ENCODE measurements at regions not wholly inside any gene's neighbourhood (a gene's known extent, or its start where the extent isn't known, plus 50 kb on each side); places are given as distances from the start of the nearest gene placed in this dataset.

DNA sequence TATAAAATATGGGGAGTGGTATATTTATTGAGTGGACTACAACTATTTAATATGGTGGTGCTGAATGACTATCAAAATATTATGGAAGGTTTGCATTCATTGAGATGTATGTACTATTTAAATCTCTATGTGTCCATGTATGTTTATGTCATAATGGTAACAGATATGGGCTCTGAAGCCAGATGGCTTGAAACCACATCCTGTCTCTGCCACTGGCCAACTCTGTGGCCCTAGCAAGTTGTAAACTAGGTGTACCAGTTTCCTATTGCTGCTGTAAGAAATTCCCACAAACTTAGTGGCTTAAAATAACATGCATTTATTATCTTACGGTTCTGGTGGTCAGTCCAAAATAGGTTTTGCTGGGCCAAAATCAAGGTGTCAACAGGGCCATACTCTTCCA, 198.1 kb upstream of the NFE2L3 start:
- Histone ChIP-seq H3K4me1 (ENCODE audit: insufficient read depth, low read length) (peaks cover 21% of the 10 kb centered on the region), H3K9me3 (ENCODE audit: low read depth, low read length) (no peaks in the 10 kb centered on the region), H3K4me3 (ENCODE audit: low read length) (no peak overlapping the region), H3K27me3 (ENCODE audit: insufficient read depth, low read length) (peaks cover 14% of the 10 kb centered on the region)

DNA sequence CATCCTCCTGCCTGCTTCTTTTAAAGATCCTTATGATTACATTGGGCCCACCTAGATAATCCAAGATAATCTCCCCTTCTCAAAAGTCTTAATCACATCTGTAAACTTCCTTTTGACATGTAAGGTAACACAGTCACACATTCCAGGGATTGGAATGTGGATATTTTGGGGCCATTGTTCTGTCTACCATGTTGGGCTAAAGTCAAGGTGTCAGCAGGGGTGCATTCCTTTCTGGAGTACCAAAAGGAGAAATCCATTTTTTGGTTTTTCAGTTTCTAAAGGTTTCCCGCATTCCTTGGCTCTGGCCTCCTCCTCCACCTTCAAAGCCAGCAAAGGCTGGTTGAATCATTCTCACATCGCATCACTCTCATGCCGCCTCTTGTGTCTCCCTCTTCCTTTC, 197.6 kb upstream of the NFE2L3 start:
- Histone ChIP-seq H3K9me3 (ENCODE audit: low read depth, low read length) (no peaks in the 10 kb centered on the region), H3K4me3 (ENCODE audit: low read length) (no peak overlapping the region), H3K4me1 (ENCODE audit: insufficient read depth, low read length) (peaks cover 19% of the 10 kb centered on the region), H3K27me3 (ENCODE audit: insufficient read depth, low read length) (peaks cover 9% of the 10 kb centered on the region)

DNA sequence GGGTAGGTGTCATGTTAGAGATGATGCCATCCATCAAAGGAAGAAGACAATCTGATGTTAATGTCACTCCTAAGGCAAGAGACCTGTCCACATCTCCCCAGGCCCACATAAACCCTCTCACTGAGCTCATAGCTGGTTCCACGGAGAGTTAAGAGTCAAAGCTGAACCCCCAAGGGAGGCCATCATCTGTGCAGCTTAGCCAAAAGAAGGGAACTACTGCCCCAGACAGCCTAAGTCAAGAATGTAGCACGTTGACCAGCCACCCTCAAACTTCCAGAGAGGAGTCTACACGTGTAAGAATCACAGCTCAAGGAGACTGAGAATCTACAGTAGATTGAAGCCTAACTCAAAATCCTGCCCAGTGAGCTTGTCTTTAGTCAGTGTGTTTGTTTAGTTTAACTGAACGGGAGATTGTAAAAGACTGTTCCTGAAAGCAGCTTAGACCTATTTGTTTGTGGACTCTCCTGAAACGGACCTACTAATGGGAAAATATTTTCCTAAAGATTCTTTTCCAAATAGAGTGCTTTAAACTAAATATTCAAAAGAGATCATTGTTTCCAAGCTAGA, 192.7 kb upstream of the NFE2L3 start:
- Histone ChIP-seq H3K4me1 (ENCODE audit: insufficient read depth, low read length) (no peaks in the 10 kb centered on the region), H3K4me3 (ENCODE audit: low read length) (no peak overlapping the region), H3K27me3 (ENCODE audit: insufficient read depth, low read length) (peaks cover 19% of the 10 kb centered on the region), H3K9me3 (ENCODE audit: low read depth, low read length) (no peaks in the 10 kb centered on the region)

GRCh38 chr7:25963733-25964132, 188.3 kb upstream of the NFE2L3 start:
- Histone ChIP-seq H3K4me1 (ENCODE audit: insufficient read depth, low read length) (peaks cover 7% of the 10 kb centered on the region), H3K27me3 (ENCODE audit: insufficient read depth, low read length) (peaks cover 34% of the 10 kb centered on the region), H3K4me3 (ENCODE audit: low read length) (no peak overlapping the region), H3K9me3 (ENCODE audit: low read depth, low read length) (no peaks in the 10 kb centered on the region)

DNA sequence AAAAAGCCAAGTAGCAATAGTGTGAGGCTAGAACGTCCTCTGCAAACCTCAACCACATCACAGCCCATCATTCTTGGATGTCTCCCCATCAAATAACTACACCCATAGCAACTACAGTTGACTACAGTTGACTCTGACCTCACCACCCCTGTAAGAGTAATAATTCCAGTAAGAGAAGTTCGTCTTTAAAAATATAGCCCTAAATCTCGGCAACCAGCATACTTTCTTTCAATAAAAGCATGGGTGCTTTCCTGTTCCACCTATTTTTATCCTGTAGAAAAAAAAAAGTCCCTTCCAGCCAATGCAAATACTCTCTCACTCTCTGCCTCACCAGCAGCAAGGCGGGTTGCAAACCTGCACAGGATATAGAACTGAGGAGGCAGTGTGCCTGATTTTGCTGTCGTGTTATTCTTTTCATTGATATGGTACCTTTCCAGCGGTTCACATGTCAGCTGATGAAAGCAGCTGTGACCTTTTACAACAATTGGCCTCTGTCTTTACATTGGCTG, 187.5 kb upstream of the NFE2L3 start:
- peaks cover 34% of the 10 kb centered on the region for H3K27me3 ChIP-seq (ENCODE audit: insufficient read depth, low read length)
- no peaks in the 10 kb centered on the region for H3K9me3 ChIP-seq (ENCODE audit: low read depth, low read length)
- peaks cover 7% of the 10 kb centered on the region for H3K4me1 ChIP-seq (ENCODE audit: insufficient read depth, low read length)
- H3K4me3 ChIP-seq (ENCODE audit: low read length), result no peak overlapping the region

DNA sequence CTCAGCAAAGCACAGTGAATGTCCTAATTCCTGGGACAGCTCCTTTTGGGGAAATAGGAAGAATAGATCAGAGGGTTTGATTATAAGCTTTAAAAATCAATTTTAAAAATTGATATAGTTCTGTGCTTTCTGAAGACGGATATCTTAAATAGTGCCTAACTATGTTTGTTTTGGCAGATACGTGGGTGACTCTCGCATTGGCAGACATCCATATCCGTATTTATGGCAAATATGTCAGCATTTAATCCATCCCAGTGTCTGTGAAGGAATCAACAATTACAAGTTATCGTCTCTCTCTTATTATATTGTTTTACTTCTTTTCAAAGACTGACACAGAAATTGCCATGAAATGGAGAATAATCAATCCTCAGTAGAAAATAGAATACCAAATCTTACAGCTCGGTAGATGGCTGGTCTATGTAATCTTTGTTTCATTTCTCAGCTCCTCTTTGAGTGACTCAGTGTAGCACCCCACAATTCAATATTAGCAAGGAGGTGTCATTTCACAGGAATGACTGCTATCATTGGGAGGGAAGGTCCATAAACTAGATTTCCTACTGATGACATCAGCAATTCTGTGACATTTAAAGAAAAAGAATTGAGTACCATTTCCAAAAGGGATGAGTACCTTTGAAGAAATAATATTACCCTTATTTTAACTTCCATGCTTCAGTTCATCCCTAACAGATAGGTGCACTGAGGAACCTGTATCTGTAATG, 186.4 kb upstream of the NFE2L3 start:
- Histone ChIP-seq H3K9me3 (ENCODE audit: low read depth, low read length) (no peaks in the 10 kb centered on the region), H3K4me1 (ENCODE audit: insufficient read depth, low read length) (peaks cover 7% of the 10 kb centered on the region), H3K4me3 (ENCODE audit: low read length) (no peak overlapping the region), H3K27me3 (ENCODE audit: insufficient read depth, low read length) (peaks cover 31% of the 10 kb centered on the region)

- peaks cover 7% of the 10 kb centered on the region for H3K4me1 ChIP-seq (ENCODE audit: insufficient read depth, low read length)
- H3K27me3 ChIP-seq (ENCODE audit: insufficient read depth, low read length), result peaks cover 33% of the 10 kb centered on the region
- no peaks in the 10 kb centered on the region for H3K9me3 ChIP-seq (ENCODE audit: low read depth, low read length)
- no peak overlapping the region for H3K4me3 ChIP-seq (ENCODE audit: low read length)
These were observed 185.5 kb upstream of the NFE2L3 start for GRCh38 chr7:25966469-25966868.

- H3K27me3 ChIP-seq (ENCODE audit: insufficient read depth, low read length), result peaks cover 29% of the 10 kb centered on the region
- no peaks in the 10 kb centered on the region for H3K9me3 ChIP-seq (ENCODE audit: low read depth, low read length)
- no peak overlapping the region for H3K4me3 ChIP-seq (ENCODE audit: low read length)
- H3K4me1 ChIP-seq (ENCODE audit: insufficient read depth, low read length), result peaks cover 7% of the 10 kb centered on the region
These were observed 184.5 kb upstream of the NFE2L3 start for GRCh38 chr7:25967278-25968204.

- Histone ChIP-seq H3K9me3 (ENCODE audit: low read depth, low read length) (no peaks in the 10 kb centered on the region), H3K4me1 (ENCODE audit: insufficient read depth, low read length) (peaks cover 7% of the 10 kb centered on the region), H3K4me3 (ENCODE audit: low read length) (no peak overlapping the region), H3K27me3 (ENCODE audit: insufficient read depth, low read length) (peaks cover 25% of the 10 kb centered on the region)
These were observed 183.6 kb upstream of the NFE2L3 start for GRCh38 chr7:25968205-25968993.

- no peak overlapping the region for H3K4me3 ChIP-seq (ENCODE audit: low read length)
- H3K9me3 ChIP-seq (ENCODE audit: low read depth, low read length), result no peaks in the 10 kb centered on the region
- peaks cover 7% of the 10 kb centered on the region for H3K4me1 ChIP-seq (ENCODE audit: insufficient read depth, low read length)
- peaks cover 10% of the 10 kb centered on the region for H3K27me3 ChIP-seq (ENCODE audit: insufficient read depth, low read length)
These were observed 181.6 kb upstream of the NFE2L3 start for GRCh38 chr7:25970356-25970755.

GRCh38 chr7:25970911-25971310, 181.1 kb upstream of the NFE2L3 start:
- Histone ChIP-seq H3K9me3 (ENCODE audit: low read depth, low read length) (no peaks in the 10 kb centered on the region), H3K27me3 (ENCODE audit: insufficient read depth, low read length) (peaks cover 9% of the 10 kb centered on the region), H3K4me3 (ENCODE audit: low read length) (no peak overlapping the region), H3K4me1 (ENCODE audit: insufficient read depth, low read length) (peaks cover 7% of the 10 kb centered on the region)

GRCh38 chr7:25976630-25977029, 175.4 kb upstream of the NFE2L3 start:
- no peaks in the 10 kb centered on the region for H3K4me1 ChIP-seq (ENCODE audit: insufficient read depth, low read length)
- no peaks in the 10 kb centered on the region for H3K27me3 ChIP-seq (ENCODE audit: insufficient read depth, low read length)
- peaks cover 7% of the 10 kb centered on the region for H3K9me3 ChIP-seq (ENCODE audit: low read depth, low read length)
- H3K4me3 ChIP-seq (ENCODE audit: low read length), result no peak overlapping the region

GRCh38 chr7:25978466-25978865, 173.5 kb upstream of the NFE2L3 start:
- H3K4me1 ChIP-seq (ENCODE audit: insufficient read depth, low read length), result no peaks in the 10 kb centered on the region
- no peaks in the 10 kb centered on the region for H3K27me3 ChIP-seq (ENCODE audit: insufficient read depth, low read length)
- peaks cover 7% of the 10 kb centered on the region for H3K9me3 ChIP-seq (ENCODE audit: low read depth, low read length)

DNA sequence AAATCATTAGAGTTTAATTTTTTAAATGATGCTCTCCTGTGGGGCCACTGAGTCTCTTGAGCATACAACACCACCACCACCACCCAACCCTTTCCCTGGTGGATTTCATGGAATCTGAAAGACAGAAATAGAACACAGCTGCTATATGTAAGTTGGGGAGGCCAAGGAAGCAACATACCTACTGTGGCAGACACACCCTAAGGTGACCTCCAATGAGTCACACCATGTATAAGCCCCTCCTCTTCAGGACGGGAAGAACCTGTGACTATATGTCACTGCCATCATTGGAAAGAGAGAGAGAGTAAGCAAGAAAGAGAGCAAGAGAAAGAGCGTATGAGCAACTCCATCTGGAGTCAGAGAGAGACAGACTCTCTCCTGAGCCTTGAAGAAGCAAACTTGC, 172.4 kb upstream of the NFE2L3 start:
- H3K4me3 ChIP-seq (ENCODE audit: low read length), result no peak overlapping the region
- no peaks in the 10 kb centered on the region for H3K4me1 ChIP-seq (ENCODE audit: insufficient read depth, low read length)
- peaks cover 7% of the 10 kb centered on the region for H3K9me3 ChIP-seq (ENCODE audit: low read depth, low read length)
- no peaks in the 10 kb centered on the region for H3K27me3 ChIP-seq (ENCODE audit: insufficient read depth, low read length)

More at GRCh38 chr7:25978466-25978865, 173.5 kb upstream of the NFE2L3 start:
- H3K4me3 ChIP-seq (ENCODE audit: low read length), result no peak overlapping the region

Measured in mononuclear cell (primary cell).